ENCODE measurements at regions not wholly inside any gene's neighbourhood (a gene's known extent, or its start where the extent isn't known, plus 50 kb on each side); places are given as distances from the start of the nearest gene placed in this dataset.

DNA sequence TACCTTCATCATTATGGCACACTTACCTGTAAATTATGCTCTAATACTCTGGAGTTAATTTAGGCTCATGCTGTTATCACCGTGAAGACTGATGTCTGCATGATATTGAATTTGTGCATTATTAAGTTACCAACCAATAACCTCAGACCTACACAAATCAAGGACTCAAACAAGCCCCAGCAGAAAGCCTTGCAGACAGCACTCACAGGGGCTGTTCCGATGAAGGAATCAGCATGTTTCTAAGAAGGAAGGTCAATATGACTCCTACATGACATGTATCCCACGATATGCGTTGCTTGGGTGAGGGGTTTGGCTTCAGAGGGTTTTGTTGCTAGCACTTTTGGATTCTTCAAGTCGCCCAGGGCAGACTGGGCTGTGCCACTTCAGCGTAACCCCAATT, 1071.2 kb upstream of the SLC10A2 start:
- no peak for DNase-seq (ENCODE audit: low spot score)
- intact Hi-C loops (cut with DNase I): no loop called here

DNA sequence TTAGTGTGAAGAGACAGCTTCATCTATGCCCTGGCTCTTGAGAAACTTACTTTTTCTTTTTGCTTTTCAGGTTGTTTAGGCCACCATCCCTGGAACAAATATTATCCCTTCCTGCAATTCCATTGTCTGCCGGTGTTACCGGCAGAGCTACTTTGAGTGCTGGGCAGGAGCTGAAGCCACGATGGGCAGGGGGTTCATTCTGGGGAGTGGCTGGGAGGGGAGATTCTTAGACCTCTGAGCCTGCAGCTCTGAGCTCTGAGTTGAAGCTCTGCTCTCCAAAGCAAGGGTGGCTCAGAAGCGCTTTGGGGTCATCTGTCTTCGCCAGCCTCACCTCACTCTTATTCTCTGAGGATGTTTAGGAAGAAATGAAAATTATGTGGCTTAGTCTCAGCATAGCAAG, 1066.6 kb upstream of the SLC10A2 start:
- intact Hi-C loops (cut with DNase I): no loop called here
- no peak for DNase-seq (ENCODE audit: low spot score)

DNA sequence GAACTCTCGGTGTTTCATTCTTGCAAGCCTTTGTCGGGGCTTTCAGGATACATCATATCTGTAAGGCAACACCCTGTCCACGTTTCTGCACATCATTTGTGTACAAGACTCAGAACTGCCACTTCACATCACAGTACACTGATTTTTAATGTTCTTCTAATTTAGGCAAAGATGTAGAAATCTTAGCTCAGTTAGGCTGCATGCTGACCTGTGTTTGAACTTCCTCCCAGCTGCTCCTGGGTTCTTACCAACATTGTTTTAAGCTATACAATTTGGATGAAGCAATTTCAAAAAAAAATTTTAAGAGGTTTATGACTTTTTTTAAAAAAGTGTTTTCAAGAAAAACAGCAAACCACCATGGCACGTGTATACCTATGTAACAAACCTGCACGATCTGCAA, 1047.9 kb upstream of the SLC10A2 start:
- no peak for DNase-seq (ENCODE audit: low spot score)
- intact Hi-C loops (cut with DNase I): no loop called here

DNA sequence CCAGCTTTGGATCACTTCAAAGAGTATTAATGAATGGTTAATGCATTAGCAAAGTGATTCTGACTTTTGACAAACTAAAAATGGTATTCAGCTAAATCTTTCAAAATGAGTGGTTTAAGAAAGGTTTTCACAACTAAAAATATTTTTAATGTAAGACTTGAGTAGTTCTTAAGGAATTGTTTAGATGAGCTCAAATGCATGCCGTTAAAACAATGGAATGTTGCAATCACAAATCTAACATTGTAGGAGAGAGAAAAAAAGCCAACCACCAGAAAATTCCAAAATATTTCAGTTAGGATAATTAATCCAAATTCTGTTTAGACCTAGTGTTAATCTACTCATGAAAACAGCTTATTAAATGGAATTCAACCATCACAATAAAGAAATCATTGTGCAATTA, 1044.8 kb upstream of the SLC10A2 start:
- intact Hi-C loops (cut with DNase I): no loop called here
- DNase-seq (ENCODE audit: low spot score): no peak

DNA sequence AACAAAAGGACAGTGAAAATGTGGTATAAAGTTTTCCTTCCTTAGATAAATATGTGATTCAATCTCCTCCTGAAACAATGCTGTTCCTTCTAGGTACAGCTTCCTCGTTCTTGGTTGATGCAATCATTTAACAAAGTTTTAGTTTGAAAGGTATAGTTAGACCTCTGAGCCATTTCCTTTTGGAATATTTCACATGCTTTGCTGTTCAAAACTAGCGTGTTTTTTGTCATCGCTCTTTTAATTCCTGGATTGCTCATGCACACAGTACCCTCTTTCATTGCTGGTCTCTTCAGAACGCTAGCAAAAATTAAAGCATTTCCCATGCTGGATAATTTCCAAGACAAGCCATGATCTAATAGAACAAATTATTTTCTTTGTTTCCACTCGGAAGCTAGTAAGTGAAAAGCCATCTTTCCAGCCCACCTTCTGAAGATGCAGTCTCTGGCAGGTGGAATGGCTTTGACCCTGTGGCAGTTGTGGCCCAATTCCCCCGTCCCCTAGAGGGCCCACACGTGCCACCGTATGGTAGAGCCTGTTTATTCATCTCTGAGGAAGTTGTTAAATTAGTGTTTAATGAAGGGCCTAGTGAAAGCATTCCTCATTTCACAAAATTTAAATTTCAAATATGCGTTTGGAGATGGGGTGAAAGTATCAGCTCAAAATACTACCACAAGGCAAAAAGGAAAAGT, 1040.6 kb upstream of the SLC10A2 start:
- DNase-seq (ENCODE audit: low spot score): no peak
- intact Hi-C loops (cut with DNase I): no loop called here

DNA sequence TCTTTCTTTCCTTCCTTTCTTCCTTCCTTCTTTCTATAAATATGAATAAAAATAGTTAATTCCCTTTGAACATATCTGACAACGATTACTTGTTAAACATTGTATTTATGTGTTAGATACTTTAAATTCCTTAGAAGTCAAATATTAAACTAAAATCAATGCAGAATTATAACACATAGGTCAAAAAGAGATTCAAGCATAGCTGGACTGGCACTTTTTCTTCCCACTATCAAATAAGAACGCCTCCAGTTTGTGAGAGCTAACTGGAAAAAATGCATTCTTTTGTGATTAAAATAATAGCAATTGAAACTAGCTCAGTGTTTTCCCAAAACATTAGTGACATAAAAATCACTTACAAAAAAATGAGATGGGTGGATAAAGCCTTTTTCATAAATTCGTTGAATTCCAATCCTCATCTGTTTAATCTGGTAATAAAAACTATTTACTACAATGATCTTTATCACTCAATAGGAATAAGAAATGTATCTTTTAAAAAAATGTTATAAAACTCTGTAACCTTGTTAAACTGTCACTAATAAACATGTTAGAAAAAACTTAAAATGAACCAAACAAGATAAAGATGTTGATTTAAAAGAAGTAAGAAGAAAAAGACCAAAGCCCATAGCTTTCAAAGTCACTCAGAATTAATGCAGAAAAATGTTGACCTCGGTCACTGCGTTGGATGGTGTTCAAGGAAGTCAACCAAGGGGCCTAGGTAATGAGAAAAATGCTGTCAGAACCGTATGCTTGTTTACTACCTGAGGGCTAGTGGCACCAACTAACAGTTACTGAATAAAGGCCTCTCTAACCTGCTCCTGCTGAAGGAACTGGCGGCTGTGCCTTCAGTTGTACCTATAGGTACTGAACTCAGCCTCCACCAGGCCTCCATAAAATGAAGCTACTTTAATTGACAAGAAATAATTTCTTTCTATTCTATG, 1039.5 kb upstream of the SLC10A2 start:
- no peak for DNase-seq (ENCODE audit: low spot score)
- intact Hi-C loops (cut with DNase I): no loop called here

DNA sequence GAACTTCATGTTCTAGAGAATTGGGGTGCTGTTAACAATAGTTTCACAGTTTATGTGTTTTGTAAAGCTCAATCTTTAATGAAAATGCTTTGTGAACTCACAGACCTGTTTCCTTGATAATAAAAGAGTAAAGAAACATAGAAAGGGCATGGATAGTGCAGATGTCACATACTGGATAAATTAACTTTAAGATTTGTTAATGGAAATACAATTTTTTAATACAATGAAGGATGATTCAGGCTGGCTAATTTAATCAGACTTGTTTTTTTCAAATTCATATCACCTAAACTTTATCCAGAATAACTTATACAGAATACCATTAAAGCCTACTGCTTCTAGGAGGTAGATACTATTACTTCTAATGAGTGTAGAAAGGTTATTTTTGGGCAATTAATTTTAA, 1033.5 kb upstream of the SLC10A2 start:
- DNase-seq (ENCODE audit: low spot score): no peak
- intact Hi-C loops (cut with DNase I): loop anchor here in 1 of 2 donors (5.0 kb wide), 1 partner anchor 1098 kb away; no protein-coding TSS in a partner anchor

DNA sequence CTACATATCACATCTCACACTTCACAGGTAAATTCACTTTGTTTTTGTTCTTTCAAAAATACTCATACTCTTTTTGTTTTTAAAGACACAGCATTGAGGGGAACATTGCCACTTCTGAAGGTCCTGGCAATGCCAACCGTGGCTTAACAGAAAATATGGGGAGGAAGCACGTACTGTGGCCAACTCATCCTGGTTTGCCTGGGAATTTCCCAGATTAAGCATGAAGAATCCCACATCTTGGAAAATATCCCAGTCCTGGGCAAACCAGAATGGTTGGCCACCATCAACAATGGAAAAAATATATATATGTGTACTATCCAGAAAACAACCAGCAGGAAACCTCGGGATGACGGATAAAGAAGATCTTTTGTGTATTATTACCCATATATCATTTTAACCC, 1032.2 kb upstream of the SLC10A2 start:
- intact Hi-C loops (cut with DNase I): loop anchor here in 1 of 2 donors (5.0 kb wide), 1 partner anchor 1099 kb away; no protein-coding TSS in a partner anchor
- DNase-seq (ENCODE audit: low spot score): no peak

DNA sequence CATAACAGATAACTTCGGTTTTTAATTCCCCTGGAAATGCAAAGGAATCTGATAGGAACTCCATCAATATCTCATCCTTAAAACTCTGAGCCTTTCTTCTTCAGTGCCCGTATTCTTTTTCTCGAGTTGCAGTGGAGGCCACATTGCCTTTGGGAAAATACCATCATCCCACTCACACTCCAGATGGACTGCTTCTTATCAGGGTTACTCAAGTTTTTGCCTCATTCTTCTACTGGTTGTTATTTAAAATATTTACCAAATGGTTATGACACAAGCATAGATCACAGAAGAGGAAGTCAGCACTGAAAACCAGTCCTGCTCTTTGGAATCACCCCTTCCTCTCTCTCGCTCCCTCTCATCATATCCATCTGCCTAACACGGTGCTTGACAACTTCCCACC, 1020.5 kb upstream of the SLC10A2 start:
- intact Hi-C loops (cut with DNase I): no loop called here
- no peak for DNase-seq (ENCODE audit: low spot score)

DNA sequence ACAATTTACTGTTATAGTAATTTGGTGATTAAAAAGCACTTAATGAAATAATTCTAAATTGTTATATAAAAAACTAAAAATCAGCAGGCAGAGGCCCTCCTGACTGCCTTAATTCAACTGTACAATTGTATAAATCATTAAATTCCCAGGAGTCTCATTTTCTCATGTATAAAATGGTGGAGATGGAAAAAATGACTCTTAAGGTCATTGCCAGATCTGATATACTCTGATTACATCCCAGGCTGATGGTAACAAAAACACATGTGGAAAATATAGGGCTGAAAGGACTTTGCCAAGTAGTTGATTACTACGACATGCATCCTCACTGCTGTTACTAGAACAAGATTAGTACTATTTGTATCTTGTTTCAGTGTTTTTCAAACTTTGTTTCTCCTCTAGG, 1020.0 kb upstream of the SLC10A2 start:
- intact Hi-C loops (cut with DNase I): no loop called here
- DNase-seq (ENCODE audit: low spot score): no peak

DNA sequence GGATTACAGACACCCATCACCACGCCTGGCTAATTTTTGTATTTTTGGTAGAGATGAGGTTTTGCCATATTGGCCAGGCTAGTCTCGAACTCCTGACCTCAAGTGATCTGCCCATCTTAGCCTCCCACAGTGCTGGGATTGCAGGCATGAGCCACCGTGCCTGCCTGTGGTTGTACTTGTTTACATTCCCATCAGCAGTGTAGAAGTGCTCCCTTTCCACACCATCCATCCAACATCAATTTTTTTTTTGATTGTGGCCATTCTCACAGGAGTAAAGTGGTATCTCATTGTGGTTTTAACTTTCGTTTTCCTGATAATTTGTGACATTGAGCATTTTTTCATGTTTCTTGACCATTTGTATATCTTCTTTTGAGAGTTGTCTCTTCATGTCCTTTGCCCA, 1019.4 kb upstream of the SLC10A2 start:
- intact Hi-C loops (cut with DNase I): no loop called here
- no peak for DNase-seq (ENCODE audit: low spot score)

DNA sequence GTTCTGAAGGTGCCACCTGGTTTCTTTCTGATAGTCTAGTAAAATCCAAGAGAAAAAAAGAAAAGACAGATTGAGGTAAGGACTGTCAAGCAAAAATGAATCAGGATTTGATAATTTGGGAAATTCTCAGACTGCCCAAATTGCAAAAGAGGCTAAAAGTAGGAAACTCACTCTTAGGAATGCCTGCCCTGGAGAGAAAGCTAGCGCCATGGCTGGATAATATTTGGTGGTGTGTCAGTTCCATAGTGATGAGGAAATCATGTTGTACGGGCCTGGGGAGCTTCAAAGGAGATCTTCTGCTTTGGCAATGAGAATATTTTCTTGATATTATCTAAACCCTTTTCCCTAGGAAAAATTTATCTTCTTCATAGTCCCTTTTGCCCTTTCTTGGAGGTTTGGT, 1008.1 kb upstream of the SLC10A2 start:
- no peak for DNase-seq (ENCODE audit: low spot score)
- intact Hi-C loops (cut with DNase I): no loop called here

DNA sequence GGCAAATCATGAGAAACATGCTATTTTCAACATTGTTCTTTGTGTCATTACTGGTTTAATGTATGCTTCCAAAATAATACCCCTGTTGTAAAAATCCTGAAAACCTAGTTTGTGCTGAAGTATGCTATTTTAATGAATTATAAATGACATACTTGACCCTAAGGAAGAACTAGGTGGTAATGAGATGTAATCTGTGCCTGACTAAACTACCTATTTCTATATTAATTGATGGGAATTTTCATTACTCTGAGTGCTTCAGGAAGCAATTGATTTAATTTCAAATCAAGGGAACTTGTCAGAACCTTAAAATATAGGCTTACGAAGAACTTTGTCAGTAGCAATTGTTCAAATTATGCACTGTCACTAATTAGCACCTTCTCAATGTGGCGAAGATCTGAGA, 1005.6 kb upstream of the SLC10A2 start:
- intact Hi-C loops (cut with DNase I): no loop called here
- no peak for DNase-seq (ENCODE audit: low spot score)

DNA sequence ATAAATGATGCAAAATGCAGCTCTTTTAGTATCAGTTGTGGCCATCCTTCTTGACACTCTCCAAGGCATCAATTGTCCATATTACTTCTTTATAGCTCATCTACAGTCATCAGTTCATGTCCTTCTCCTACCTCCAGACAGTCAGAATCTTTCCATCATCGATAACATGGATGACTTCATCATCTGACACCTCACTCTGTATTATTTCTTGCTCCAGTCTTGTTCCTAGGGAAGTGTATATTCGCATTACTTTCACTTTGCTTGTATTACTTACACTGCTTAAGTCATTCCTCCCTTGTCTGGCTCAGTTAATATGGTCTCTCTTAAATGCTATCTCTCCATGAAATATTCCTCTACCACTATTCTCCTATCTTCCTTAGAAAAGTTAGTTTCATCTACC, 999.1 kb upstream of the SLC10A2 start:
- intact Hi-C loops (cut with DNase I): no loop called here
- no peak for DNase-seq (ENCODE audit: low spot score)

DNA sequence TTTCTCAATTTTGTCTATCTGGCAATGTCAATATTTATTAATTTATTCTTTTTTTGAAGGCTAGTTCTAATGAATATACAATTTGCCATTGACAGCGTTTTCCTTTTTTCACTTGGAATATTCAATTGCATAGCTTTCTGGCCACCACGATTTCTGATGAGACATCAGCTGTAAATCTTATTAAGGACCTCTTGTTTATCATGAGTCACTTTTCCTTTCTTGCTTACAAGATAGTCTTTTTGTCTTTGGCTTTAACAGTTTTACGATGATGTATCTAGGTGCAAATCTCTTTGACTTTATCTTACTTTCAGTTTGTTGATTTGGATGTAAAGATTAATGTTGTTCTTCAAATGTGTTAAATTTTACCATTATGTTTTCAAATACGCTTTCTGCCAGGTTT, 991.6 kb upstream of the SLC10A2 start:
- no peak for DNase-seq (ENCODE audit: low spot score)
- intact Hi-C loops (cut with DNase I): no loop called here

DNA sequence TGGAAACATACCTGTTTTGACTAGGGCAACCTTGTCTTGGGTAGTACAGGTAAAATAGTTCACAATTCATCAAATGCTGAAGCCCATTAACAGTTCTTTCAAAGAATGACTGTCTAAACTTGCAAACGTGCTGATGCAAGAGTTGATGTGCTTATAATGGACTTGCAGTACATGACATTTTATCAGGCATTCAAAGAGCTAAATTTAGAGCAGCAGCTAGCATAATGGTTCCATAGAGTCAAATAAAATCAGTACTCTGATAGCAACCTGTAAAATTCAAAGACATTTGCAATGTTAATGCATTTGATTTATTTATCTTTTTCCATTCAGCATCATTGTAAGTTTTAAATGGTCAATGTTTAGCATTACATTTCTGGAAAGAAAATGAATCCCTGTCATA, 979.7 kb upstream of the SLC10A2 start:
- intact Hi-C loops (cut with DNase I): no loop called here
- DNase-seq (ENCODE audit: low spot score): no peak

DNA sequence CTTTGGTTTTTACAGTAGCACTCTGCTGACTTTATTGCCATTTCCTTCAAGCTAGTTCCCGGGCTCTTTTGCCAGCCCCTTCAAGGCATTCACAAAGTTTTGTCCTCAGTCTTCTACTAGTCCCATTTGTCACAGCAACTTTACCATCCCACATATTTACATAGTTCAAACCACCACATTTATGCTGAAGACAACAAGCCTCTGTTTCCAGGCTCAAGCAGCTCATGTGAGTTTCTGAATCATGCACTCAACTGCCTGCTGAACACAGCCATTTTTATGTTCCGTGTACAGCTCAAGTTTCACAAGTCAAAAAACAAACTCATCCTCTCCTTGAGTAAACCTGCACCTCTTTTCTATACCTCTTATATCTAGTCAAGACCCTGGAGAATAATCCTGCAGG, 977.0 kb upstream of the SLC10A2 start:
- intact Hi-C loops (cut with DNase I): no loop called here
- no peak for DNase-seq (ENCODE audit: low spot score)

DNA sequence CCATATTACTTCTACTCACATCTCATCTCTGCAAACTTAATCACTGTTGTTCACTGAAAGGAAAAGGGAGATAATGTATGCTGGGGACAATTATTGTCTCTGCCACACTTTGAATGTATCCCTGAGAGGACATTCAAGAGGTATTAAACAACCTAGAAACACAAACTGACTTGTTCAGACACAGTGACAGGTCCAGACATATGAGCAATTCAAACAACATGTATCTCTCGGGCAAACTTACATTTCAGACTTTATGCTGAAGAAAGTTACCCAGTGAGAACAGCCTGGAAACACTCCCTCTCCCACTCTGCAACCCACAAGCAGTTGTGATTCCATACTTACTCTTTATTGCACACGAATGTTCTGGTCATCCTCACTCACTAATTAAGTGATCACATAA, 968.7 kb upstream of the SLC10A2 start:
- DNase-seq (ENCODE audit: low spot score): no peak
- intact Hi-C loops (cut with DNase I): loop anchor here in 1 of 2 donors (5.0 kb wide), 1 partner anchor 408 kb away; no protein-coding TSS in a partner anchor

DNA sequence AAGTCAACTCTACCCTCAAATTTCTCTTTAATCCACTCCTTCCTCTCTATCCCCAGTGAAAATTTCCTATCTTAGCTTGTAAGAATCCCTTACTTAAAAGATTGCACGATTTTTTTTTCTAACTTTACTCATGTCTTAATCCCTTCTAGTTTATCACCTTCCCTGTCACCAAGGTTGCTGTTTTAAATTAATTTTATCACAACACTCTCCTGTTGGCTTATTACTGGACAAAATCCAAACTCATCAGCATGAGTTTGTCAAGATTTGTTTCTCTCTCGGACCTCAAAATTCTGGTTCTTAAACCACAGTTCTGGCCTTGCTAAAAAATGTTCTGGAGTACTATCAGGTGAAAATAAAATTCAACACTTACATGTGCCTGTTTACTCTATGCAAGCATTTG, 959.1 kb upstream of the SLC10A2 start:
- no peak for DNase-seq (ENCODE audit: low spot score)
- intact Hi-C loops (cut with DNase I): no loop called here

DNA sequence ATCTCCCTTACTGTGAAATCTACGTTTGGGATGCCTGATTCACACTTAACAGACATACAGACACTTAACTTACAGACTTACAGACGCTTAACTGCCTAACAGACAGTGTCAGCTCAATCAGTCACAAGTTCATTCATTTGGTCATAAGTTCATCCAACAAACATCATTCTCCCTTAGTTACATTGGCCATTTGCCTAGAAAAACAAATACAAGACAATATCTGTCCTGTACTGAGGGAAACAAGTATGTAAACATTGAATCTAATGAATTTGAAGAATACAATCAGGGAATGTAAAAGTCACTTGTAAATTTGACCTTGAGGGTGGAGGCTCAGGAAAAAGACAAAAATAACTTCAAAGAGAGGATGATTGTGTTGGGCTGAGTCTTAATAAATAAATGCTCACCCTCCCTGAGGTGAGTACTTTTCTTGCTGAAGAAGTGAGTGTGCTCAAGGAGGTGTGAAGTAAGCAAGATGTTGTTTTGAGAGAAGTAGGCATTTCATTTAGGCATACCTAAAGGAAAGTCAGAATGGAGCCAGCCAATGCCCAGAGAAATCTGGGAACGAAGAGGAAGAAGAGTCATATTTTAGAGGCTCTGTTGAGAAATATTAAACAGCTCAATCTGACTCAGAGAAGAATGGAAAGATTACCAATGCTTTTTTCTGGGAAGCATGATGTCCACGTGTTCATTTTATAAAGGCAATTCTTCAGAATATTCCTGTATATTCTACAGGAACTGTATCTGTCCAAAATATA, 958.4 kb upstream of the SLC10A2 start:
- intact Hi-C loops (cut with DNase I): no loop called here
- no peak for DNase-seq (ENCODE audit: low spot score)

All from posterior vena cava (tissue), 2 donors.